ENCODE measurements at regions not wholly inside any gene's neighbourhood (a gene's known extent, or its start where the extent isn't known, plus 50 kb on each side); places are given as distances from the start of the nearest gene placed in this dataset.

- Histone ChIP-seq H3K23me2 (ENCODE audit: low read depth, low read length) (no peaks in the 10 kb centered on the region), H3K4me1 (replicated peaks in 1 of 4; ENCODE audit: control insufficient read depth in 3 of 4, insufficient read depth in 4 of 4, low read length in 3 of 4) (no peaks in the 10 kb centered on the region), H2BK120ac (replicated peaks; ENCODE audit: low read depth, low read length) (no peak overlapping the region), H4K5ac (ENCODE audit: insufficient read length, low read depth, low read length) (no peak overlapping the region), H3K23ac (ENCODE audit: insufficient read length) (no peak overlapping the region), H3K27ac (ENCODE audit: low read depth, low read length) (no peak overlapping the region), H4K91ac (replicated peaks; ENCODE audit: insufficient read length, low read length) (no peak overlapping the region), H2BK5ac (ENCODE audit: low read depth, low read length) (no peak overlapping the region), H3K27me3 (replicated peaks in 1 of 4; ENCODE audit: control insufficient read depth in 3 of 4, extremely low read depth in 1 of 4, insufficient read depth in 3 of 4, low read length in 3 of 4) (no peaks in the 10 kb centered on the region), H3K4me3 (ENCODE audit: extremely low read depth in 1 of 4, insufficient read depth in 2 of 4, low read depth in 3 of 4, low read length in 4 of 4) (no peak overlapping the region), H2BK12ac (ENCODE audit: low read depth, low read length) (no peak overlapping the region), H2AFZ (ENCODE audit: low read length) (no peak overlapping the region), H3K79me1 (ENCODE audit: low read depth, low read length) (no peaks in the 10 kb centered on the region), H2AK5ac (ENCODE audit: low read depth, low read length) (no peak overlapping the region), H3K56ac (replicated peaks; ENCODE audit: insufficient read length, low read depth, low read length) (no peak overlapping the region), H3K36me3 (ENCODE audit: control insufficient read depth in 2 of 4, insufficient read depth in 4 of 4, low read length in 3 of 4) (no peaks in the 10 kb centered on the region), H2BK15ac (ENCODE audit: low read length) (no peak overlapping the region), H3K18ac (ENCODE audit: extremely low read depth, low read length) (no peak overlapping the region), H3K4ac (replicated peaks; ENCODE audit: insufficient read length, low read depth, low read length) (no peak overlapping the region), H2BK20ac (ENCODE audit: low read length) (no peak overlapping the region), H3K9me3 (ENCODE audit: insufficient read depth in 2 of 2, low read depth in 1 of 2, low read length in 1 of 2) (no peaks in the 10 kb centered on the region), H3K4me2 (ENCODE audit: insufficient read depth in 1 of 2, low read depth in 2 of 2, low read length in 2 of 2) (no peak overlapping the region), H3K79me2 (ENCODE audit: control insufficient read depth in 1 of 2, insufficient read depth in 2 of 2, low read length in 2 of 2) (no peaks in the 10 kb centered on the region), H3K14ac (ENCODE audit: insufficient read length) (no peak overlapping the region), H4K8ac (ENCODE audit: extremely low read depth, insufficient read depth, low read length) (no peak overlapping the region), H3K9ac (replicated peaks in 1 of 4; ENCODE audit: extremely low read depth in 1 of 4, low read depth in 3 of 4, low read length in 3 of 4) (no peak overlapping the region), H4K20me1 (replicated peaks in 1 of 2; ENCODE audit: control insufficient read depth in 1 of 2, insufficient read depth in 2 of 2, low read length in 2 of 2) (no peaks in the 10 kb centered on the region)
- DNase-seq (ENCODE audit: low read depth in 1 of 2, low spot score in 2 of 2) (no peak), FAIRE-seq (no peak)
- ChIA-PET CTCF (ENCODE audit: partially characterized antibody) (no interaction called here), POLR2A (ENCODE audit: partially characterized antibody) (no interaction called here)
- WGBS, 2 experiments (ENCODE audit: extremely low coverage in 1 of 2, insufficient coverage in 1 of 2, insufficient read length in 1 of 2, insufficient replicate concordance in 2 of 2, low coverage in 1 of 2, low lambda C conversion rate in 2 of 2, missing lambda C conversion rate in 1 of 2), result 93% methylated on average over 3 of the region's 3 CpGs; no CpG with 5 or more reads in 1 of the 2 experiments
- no peak for TF ChIP-seq ZNF274 (IDR thresholded peaks at IDR 0.05; ENCODE audit: borderline replicate concordance, extremely low read depth, low read length)
- no peak for TF ChIP-seq SP4 (IDR thresholded peaks at IDR 0.05; ENCODE audit: low read length)
- no peak for TF ChIP-seq POU5F1 (IDR thresholded peaks at IDR 0.05; ENCODE audit: low read depth, low read length)
- TF ChIP-seq SP2 (IDR thresholded peaks at IDR 0.05; ENCODE audit: low read length), result no peak
- TF ChIP-seq NRF1 (IDR thresholded peaks at IDR 0.05; ENCODE audit: low read depth, low read length), result no peak
- TF ChIP-seq TBP (IDR thresholded peaks at IDR 0.05; ENCODE audit: low read depth, low read length), result no peak
These were observed 1008.6 kb downstream of the TSN start for GRCh38 chr2:122764014-122764413.
